Nephron progenitor cell (in vitro differentiated cells): ENCODE measurements at regions not wholly inside any gene's neighbourhood (a gene's known extent, or its start where the extent isn't known, plus 50 kb on each side); places are given as distances from the start of the nearest gene placed in this dataset.
A peak's percentile ranks its signal among the peaks of the same experiment; 100 is the strongest.

Source experiments
- DNase-seq: peaks from one replicate; pipeline ENCODE4 v3.0.0; 2021
- H3K27ac Mint-ChIP-seq: 2 replicates; pipeline ENCODE4 v1.8.0; 2021; ENCODE audit warnings: mild to moderate bottlenecking, moderate library complexity, mixed read lengths
- H3K27me3 Mint-ChIP-seq: 2 replicates; pipeline ENCODE4 v1.8.0; 2021; ENCODE audit warnings: mild to moderate bottlenecking, low read depth, mixed read lengths; ENCODE audit not compliant: poor library complexity
- H3K36me3 Mint-ChIP-seq: 2 replicates; pipeline ENCODE4 v1.8.0; 2021; ENCODE audit warnings: low read depth, mixed read lengths
- H3K4me1 Mint-ChIP-seq: 2 replicates; pipeline ENCODE4 v1.8.0; 2021; ENCODE audit warnings: mixed read lengths
- H3K4me3 Mint-ChIP-seq: 2 replicates; pipeline ENCODE4 v1.8.0; 2021; ENCODE audit warnings: mild to moderate bottlenecking, moderate library complexity, mixed read lengths
- H3K9me3 Mint-ChIP-seq: 2 replicates; pipeline ENCODE4 v1.8.0; 2021; ENCODE audit warnings: mild to moderate bottlenecking, moderate library complexity, mixed read lengths
- CTCF ChIP-seq: fragments of 200-600 bp; sonication (generic); IDR thresholded peaks from 2 replicates; pipeline ENCODE4 v1.5.0; 2021; ENCODE audit warnings: antibody characterized with exemption

DNA sequence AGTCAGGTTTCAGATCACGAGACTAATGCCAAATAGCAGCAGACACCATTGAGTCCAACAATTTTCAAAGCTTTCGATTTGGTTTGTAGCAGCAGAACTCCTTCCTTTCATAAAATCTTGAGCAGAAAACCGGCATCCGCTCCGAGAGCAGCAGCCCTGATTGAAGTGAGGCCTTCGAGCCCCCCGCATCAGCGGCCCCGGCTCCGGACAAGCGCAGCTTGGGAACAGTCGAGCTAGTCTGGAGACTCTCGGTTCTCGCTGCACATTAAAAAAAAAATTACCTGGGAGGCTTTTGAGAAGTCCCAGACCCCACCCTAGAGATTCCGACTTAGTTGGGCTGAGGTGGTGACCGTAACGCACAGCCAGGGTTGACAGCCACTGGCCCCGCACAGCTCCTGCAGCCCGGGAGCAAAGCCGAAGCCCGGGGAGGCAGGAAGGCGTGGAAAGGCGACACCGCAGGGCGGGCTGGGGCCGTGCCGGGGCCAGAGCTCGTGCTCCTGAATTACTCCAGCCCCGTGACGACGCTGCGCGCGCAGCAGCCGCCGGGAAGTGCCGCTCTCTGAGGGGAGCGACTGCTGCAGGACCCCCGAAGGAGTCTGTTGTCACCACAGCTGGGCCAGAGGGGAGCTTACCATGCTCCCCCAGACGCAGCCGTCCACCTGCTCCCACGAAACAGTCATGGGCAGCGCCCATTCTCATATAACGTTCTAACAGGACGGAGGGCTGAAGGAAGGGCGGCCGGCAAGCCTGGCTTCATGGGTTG, 57.8 kb downstream of the SPATA19 start:
- Mint-ChIP-seq H3K36me3 (no peaks in the 10 kb centered on the region), H3K4me1 (peaks cover 5% of the 10 kb centered on the region), H3K27me3 (peaks cover 38% of the 10 kb centered on the region), H3K27ac (no peak overlapping the region), H3K4me3 (peak overlapping the region; percentile 64), H3K9me3 (peaks cover 26% of the 10 kb centered on the region)
- DNase-seq = peak; percentile 61
- no peak for TF ChIP-seq CTCF

DNA sequence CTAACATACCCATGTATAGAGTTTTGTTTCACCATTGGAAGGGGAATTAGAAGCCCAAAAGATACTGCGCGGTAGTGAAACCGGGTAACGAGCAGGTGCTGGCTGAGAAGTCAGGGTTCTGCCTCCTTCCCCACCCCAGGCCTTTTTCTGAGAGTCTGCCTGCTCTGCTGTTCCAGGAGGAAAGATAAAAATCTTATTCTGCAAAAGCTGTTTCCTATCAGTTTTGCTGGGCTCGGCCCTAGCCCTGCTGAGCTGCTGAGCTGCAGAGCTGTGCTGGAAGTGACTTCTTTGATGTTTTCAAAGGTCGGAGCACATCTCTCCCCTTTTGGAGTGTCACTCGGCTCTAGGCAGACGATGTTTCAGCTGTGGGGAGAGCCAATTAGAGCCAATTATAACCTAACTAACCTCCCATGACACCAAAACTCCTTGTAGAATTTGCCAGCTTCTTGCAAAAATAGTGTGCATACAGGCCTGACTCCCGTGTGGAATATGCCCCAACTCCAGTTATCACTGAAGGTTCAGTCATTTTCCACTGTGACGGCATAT, 59.4 kb downstream of the SPATA19 start:
- no peak for DNase-seq
- H3K27ac Mint-ChIP-seq = no peak overlapping the region
- peaks cover 5% of the 10 kb centered on the region for H3K4me1 Mint-ChIP-seq
- H3K27me3 Mint-ChIP-seq = peaks cover 32% of the 10 kb centered on the region
- peaks cover 22% of the 10 kb centered on the region for H3K9me3 Mint-ChIP-seq
- H3K4me3 Mint-ChIP-seq = no peak overlapping the region
- TF ChIP-seq CTCF = no peak
- no peaks in the 10 kb centered on the region for H3K36me3 Mint-ChIP-seq

GRCh38 chr11:133784359-133784758, 61.0 kb downstream of the SPATA19 start:
- Mint-ChIP-seq H3K27ac (no peak overlapping the region), H3K4me1 (peaks cover 5% of the 10 kb centered on the region), H3K9me3 (peaks cover 22% of the 10 kb centered on the region), H3K36me3 (no peaks in the 10 kb centered on the region), H3K27me3 (peaks cover 19% of the 10 kb centered on the region), H3K4me3 (no peak overlapping the region)
- TF ChIP-seq CTCF = no peak
- DNase-seq = no peak

- Mint-ChIP-seq H3K27ac (no peak overlapping the region), H3K27me3 (peaks cover 2% of the 10 kb centered on the region)
- TF ChIP-seq CTCF = no peak
These were observed 63.1 kb downstream of the SPATA19 start for GRCh38 chr11:133782116-133782725.

GRCh38 chr11:133778161-133778560, 67.2 kb downstream of the SPATA19 start:
- H3K9me3 Mint-ChIP-seq = peaks cover 25% of the 10 kb centered on the region
- peaks cover 4% of the 10 kb centered on the region for H3K36me3 Mint-ChIP-seq
- peaks cover 13% of the 10 kb centered on the region for H3K27me3 Mint-ChIP-seq
- no peak for TF ChIP-seq CTCF
- no peak overlapping the region for H3K27ac Mint-ChIP-seq
- H3K4me1 Mint-ChIP-seq = peaks cover 9% of the 10 kb centered on the region
- no peak for DNase-seq
- H3K4me3 Mint-ChIP-seq = no peak overlapping the region

More at GRCh38 chr11:133782116-133782725, 63.1 kb downstream of the SPATA19 start:
- no peaks in the 10 kb centered on the region for H3K36me3 Mint-ChIP-seq
- DNase-seq = no peak
- peaks cover 4% of the 10 kb centered on the region for H3K4me1 Mint-ChIP-seq
- peaks cover 13% of the 10 kb centered on the region for H3K9me3 Mint-ChIP-seq
- no peak overlapping the region for H3K4me3 Mint-ChIP-seq
